ENCODE measurements at regions not wholly inside any gene's neighbourhood (a gene's known extent, or its start where the extent isn't known, plus 50 kb on each side); places are given as distances from the start of the nearest gene placed in this dataset.

- DNase-seq (ENCODE audit: low read depth) = no peak
- no peak for TF ChIP-seq CTCF (conservative IDR thresholded peaks at IDR 0.05; ENCODE audit: low read depth, low read length)
- no peak overlapping the region for H3K4me3 ChIP-seq (ENCODE audit: low read length)
Observed at GRCh38 chr6:166075925-166076324, 91.7 kb downstream of the TBXT start.

GRCh38 chr6:166075186-166075585, 92.5 kb downstream of the TBXT start:
- DNase-seq (ENCODE audit: low read depth) = no peak
- no peak for TF ChIP-seq CTCF (conservative IDR thresholded peaks at IDR 0.05; ENCODE audit: low read depth, low read length)

GRCh38 chr6:166073082-166073481, 94.6 kb downstream of the TBXT start:
- no peak for DNase-seq (ENCODE audit: low read depth)
- no peak overlapping the region for H3K4me3 ChIP-seq (ENCODE audit: low read length)
- TF ChIP-seq CTCF (conservative IDR thresholded peaks at IDR 0.05; ENCODE audit: low read depth, low read length) = no peak

More at GRCh38 chr6:166075186-166075585, 92.5 kb downstream of the TBXT start:
- no peak overlapping the region for H3K4me3 ChIP-seq (ENCODE audit: low read length)

GRCh38 chr6:166068768-166069167, 98.9 kb downstream of the TBXT start:
- no peak for TF ChIP-seq CTCF (conservative IDR thresholded peaks at IDR 0.05; ENCODE audit: low read depth, low read length)
- H3K4me3 ChIP-seq (ENCODE audit: low read length) = no peak overlapping the region
- no peak for DNase-seq (ENCODE audit: low read depth)

GRCh38 chr6:166058064-166058739, 109.4 kb downstream of the TBXT start:
- H3K4me3 ChIP-seq (ENCODE audit: low read length) = no peak overlapping the region
- TF ChIP-seq CTCF (conservative IDR thresholded peaks at IDR 0.05; ENCODE audit: low read depth, low read length) = no peak
- DNase-seq (ENCODE audit: low read depth) = no peak

GRCh38 chr6:166057431-166057830, 110.2 kb downstream of the TBXT start:
- TF ChIP-seq CTCF (conservative IDR thresholded peaks at IDR 0.05; ENCODE audit: low read depth, low read length) = no peak
- no peak for DNase-seq (ENCODE audit: low read depth)

GRCh38 chr6:166056637-166057036, 111.0 kb downstream of the TBXT start:
- no peak overlapping the region for H3K4me3 ChIP-seq (ENCODE audit: low read length)
- no peak for TF ChIP-seq CTCF (conservative IDR thresholded peaks at IDR 0.05; ENCODE audit: low read depth, low read length)
- DNase-seq (ENCODE audit: low read depth) = no peak

More at GRCh38 chr6:166057431-166057830, 110.2 kb downstream of the TBXT start:
- H3K4me3 ChIP-seq (ENCODE audit: low read length) = no peak overlapping the region

Measured in retinal pigment epithelial cell (primary cell).